ENCODE measurements at regions not wholly inside any gene's neighbourhood (a gene's known extent, or its start where the extent isn't known, plus 50 kb on each side); places are given as distances from the start of the nearest gene placed in this dataset.
"Not testable (repeated sequence)": the region's sequence is repeated elsewhere in the genome, so short reads cannot be mapped to it uniquely, and the experiment has no call there.

DNA sequence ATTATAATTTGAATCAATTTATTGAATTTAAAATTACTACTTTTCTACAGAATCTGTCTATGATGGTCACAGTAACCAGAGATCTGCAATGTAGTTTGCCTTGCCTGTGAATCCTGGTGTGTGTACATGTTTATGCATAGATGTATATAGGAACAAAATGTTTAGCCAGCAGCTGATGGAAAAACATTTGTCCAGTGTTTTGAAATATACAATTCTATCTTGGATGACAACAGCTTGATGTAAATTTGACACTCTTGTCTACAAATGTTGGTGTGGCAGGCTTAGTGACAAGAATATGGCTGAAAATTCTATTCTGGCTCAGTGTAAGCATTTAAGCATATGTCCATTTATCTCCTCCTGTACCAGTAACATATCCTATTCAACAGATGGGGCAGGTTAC, 229.4 kb downstream of the RCHY1 start (continued):
- TF ChIP-seq, protein P1, sequence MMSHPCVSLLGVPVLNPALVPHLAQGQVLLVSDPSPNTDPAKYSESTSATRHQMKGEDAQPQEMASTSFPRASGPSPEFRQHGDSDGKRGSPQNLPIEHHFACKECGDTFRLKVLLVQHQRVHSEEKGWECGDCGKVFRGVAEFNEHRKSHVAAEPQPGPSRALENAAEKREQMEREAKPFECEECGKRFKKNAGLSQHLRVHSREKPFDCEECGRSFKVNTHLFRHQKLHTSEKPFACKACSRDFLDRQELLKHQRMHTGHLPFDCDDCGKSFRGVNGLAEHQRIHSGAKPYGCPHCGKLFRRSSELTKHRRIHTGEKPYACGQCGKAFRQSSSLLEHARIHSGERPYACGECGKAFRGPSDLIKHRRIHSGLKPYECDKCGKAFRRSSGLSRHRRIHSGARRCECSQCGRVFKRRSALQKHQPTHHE (CRISPR knock-in tag; IDR thresholded peaks at IDR 0.05; ENCODE audit: borderline replicate concordance) = no peak
- TF ChIP-seq THYN1 (CRISPR knock-in tag; IDR thresholded peaks at IDR 0.05; ENCODE audit: borderline replicate concordance, low read depth) (no peak), GFI1 (CRISPR knock-in tag; IDR thresholded peaks at IDR 0.05; ENCODE audit: borderline replicate concordance) (no peak), ZNF446 (CRISPR knock-in tag; IDR thresholded peaks at IDR 0.05) (no peak)
- TF ChIP-seq, protein P2, sequence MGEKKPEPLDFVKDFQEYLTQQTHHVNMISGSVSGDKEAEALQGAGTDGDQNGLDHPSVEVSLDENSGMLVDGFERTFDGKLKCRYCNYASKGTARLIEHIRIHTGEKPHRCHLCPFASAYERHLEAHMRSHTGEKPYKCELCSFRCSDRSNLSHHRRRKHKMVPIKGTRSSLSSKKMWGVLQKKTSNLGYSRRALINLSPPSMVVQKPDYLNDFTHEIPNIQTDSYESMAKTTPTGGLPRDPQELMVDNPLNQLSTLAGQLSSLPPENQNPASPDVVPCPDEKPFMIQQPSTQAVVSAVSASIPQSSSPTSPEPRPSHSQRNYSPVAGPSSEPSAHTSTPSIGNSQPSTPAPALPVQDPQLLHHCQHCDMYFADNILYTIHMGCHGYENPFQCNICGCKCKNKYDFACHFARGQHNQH (CRISPR knock-in tag; IDR thresholded peaks at IDR 0.05) = no peak
- TF ChIP-seq, protein P3, sequence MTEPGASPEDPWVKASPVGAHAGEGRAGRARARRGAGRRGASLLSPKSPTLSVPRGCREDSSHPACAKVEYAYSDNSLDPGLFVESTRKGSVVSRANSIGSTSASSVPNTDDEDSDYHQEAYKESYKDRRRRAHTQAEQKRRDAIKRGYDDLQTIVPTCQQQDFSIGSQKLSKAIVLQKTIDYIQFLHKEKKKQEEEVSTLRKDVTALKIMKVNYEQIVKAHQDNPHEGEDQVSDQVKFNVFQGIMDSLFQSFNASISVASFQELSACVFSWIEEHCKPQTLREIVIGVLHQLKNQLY (CRISPR knock-in tag; IDR thresholded peaks at IDR 0.05) = no peak

DNA sequence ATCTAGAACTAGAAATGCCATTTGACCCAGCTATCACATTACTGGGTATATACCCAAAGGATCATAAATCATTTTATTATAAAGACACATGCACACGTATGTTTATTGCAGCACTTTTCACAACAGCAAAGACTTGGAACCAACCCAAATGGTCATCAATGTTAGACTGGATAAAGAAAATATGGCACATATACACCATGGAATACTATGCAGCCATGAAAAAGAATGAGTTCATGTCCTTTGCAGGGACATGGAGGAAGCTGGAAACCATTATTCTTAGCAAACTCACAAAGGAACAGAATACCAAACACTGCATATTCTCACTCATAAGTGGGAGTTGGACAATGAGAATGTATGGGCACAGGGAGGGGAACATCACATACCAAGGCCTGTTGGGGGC, 233.7 kb downstream of the RCHY1 start:
- BruUV-seq (replicated peaks); H3K4me3 ChIP-seq (replicated peaks in 1 of 3; ENCODE audit: insufficient read depth in 1 of 3, low read depth in 2 of 3, low read length in 3 of 3); H3K36me3 ChIP-seq (replicated peaks in 1 of 2; ENCODE audit: control insufficient read depth in 1 of 2, insufficient read depth in 2 of 2, low read length in 2 of 2); H3K79me2 ChIP-seq (ENCODE audit: insufficient read depth, low read length); ATAC-seq; H3K4me1 ChIP-seq (ENCODE audit: insufficient read depth, low read length); H3K27ac ChIP-seq (ENCODE audit: extremely low read length, insufficient read depth, low read length); H4K20me1 ChIP-seq (ENCODE audit: insufficient read depth, low read length); H3K9ac ChIP-seq (ENCODE audit: insufficient read depth, low read depth, low read length); POLR2A ChIA-PET; intact Hi-C loops (cut with micrococcal nuclease; ENCODE audit: unreplicated experiment); CTCF ChIA-PET (ENCODE audit: low intra/inter-chr PET ratio, low total read pairs); H3K4me2 ChIP-seq (ENCODE audit: low read depth, low read length); H2AFZ ChIP-seq (ENCODE audit: low read length); H3K27me3 ChIP-seq (ENCODE audit: control insufficient read depth in 1 of 2, insufficient read depth in 2 of 2, low read length in 2 of 2); DNase-seq (ENCODE audit: low spot score); FAIRE-seq; in situ Hi-C loops (cut with HindIII; ENCODE audit: extremely low pct_ligation_motif_present, low pct_unique_long_range_greater_than_20kb); H3K9me3 ChIP-seq (ENCODE audit: low read length): not testable (repeated sequence)
- WGBS (ENCODE audit: low lambda C conversion rate) = 44% methylated on average over 1 of the region's 1 CpG
